ENCODE measurements at regions not wholly inside any gene's neighbourhood (a gene's known extent, or its start where the extent isn't known, plus 50 kb on each side); places are given as distances from the start of the nearest gene placed in this dataset.

DNA sequence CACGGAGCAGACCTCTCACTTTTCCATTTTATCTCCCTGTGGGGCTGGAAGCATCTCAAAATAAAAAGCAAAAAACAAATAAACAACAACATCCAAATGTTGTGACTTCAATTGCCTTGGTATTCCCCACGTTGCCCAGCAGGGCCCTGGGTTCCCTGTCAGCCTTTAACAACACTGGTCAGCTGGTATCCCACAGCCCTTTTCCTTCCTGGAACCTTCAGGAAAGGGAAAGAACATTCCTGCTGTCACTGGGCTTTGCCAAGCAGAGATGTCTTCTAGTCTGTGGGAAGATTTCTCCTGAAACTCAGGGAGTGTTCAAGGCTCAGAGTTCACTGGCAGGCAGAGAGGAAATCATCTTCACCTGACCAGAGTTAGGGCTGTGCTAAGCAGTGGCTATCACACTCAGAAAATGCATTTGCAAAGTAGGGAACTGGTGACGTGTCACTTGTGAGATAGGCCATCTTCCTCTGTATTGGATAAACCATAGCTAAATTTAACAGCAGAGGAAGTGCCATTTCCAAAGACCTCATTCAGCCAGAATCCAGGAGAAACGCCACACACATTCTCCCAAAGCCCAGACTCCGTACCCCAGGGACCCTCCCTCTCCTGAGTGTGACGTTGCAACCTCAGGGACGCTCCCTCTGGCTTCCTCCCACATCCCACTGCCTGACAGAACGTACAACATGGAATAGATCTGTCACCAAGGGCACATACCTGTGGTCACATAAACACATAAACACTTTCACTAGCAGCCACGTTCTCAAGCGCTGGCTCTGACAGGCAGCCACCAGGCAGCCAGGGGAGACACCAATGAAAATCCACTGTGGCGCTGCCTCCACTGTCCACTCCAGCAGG is 274.0 kb upstream of the DAPK1 start:
- Histone ChIP-seq H3K9me1 (ENCODE audit: control insufficient read depth, extremely low read depth, insufficient read depth, low read length) (no peaks in the 10 kb centered on the region), H3K36me3 (ENCODE audit: control insufficient read depth in 2 of 2, extremely low read depth in 1 of 2, insufficient read depth in 2 of 2, low read length in 2 of 2) (no peaks in the 10 kb centered on the region), H3K4me3 (ENCODE audit: control insufficient read depth in 2 of 3, extremely low read depth in 1 of 3, insufficient read depth in 2 of 3, low read depth in 1 of 3, low read length in 3 of 3) (no peak overlapping the region), H3K4me1 (ENCODE audit: control insufficient read depth, extremely low read depth, insufficient read depth, low read length) (no peaks in the 10 kb centered on the region), H2AFZ (ENCODE audit: control insufficient read depth, low read length) (no peak overlapping the region), H3K27me3 (ENCODE audit: control insufficient read depth, extremely low read depth, insufficient read depth, low read length) (no peaks in the 10 kb centered on the region), H3K4me2 (ENCODE audit: control insufficient read depth, extremely low read depth, insufficient read depth, low read depth, low read length) (no peak overlapping the region), H4K20me1 (ENCODE audit: control insufficient read depth, extremely low read depth, insufficient read depth, low read length) (no peaks in the 10 kb centered on the region), H3K79me2 (ENCODE audit: control insufficient read depth, insufficient read depth, low read length) (no peaks in the 10 kb centered on the region), H3K9me3 (ENCODE audit: control insufficient read depth, low read depth, low read length) (no peaks in the 10 kb centered on the region), H3K27ac (ENCODE audit: control insufficient read depth, insufficient read depth, low read length) (no peak overlapping the region), H3K9ac (ENCODE audit: control insufficient read depth, extremely low read depth, insufficient read depth, low read length) (no peak overlapping the region)
- peak; percentile 13 for FAIRE-seq
- DNase-seq (ENCODE audit: low read depth, low spot score), result no peak
- TF ChIP-seq EZH2 (IDR thresholded peaks at IDR 0.05; ENCODE audit: low read length), result no peak
- TF ChIP-seq, protein P1, sequence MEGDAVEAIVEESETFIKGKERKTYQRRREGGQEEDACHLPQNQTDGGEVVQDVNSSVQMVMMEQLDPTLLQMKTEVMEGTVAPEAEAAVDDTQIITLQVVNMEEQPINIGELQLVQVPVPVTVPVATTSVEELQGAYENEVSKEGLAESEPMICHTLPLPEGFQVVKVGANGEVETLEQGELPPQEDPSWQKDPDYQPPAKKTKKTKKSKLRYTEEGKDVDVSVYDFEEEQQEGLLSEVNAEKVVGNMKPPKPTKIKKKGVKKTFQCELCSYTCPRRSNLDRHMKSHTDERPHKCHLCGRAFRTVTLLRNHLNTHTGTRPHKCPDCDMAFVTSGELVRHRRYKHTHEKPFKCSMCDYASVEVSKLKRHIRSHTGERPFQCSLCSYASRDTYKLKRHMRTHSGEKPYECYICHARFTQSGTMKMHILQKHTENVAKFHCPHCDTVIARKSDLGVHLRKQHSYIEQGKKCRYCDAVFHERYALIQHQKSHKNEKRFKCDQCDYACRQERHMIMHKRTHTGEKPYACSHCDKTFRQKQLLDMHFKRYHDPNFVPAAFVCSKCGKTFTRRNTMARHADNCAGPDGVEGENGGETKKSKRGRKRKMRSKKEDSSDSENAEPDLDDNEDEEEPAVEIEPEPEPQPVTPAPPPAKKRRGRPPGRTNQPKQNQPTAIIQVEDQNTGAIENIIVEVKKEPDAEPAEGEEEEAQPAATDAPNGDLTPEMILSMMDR (optimal IDR thresholded peaks at IDR 0.05 in 1 of 3, IDR thresholded peaks at IDR 0.05 in 1 of 3, conservative IDR thresholded peaks at IDR 0.05 in 1 of 3; ENCODE audit: extremely low read depth in 1 of 3, insufficient read depth in 2 of 3, low read length in 3 of 3), result no peak
- dilution Hi-C loops (cut with MboI; ENCODE audit: extremely low pct_ligation_motif_present, low sequenced_read_pairs), result no loop called here

DNA sequence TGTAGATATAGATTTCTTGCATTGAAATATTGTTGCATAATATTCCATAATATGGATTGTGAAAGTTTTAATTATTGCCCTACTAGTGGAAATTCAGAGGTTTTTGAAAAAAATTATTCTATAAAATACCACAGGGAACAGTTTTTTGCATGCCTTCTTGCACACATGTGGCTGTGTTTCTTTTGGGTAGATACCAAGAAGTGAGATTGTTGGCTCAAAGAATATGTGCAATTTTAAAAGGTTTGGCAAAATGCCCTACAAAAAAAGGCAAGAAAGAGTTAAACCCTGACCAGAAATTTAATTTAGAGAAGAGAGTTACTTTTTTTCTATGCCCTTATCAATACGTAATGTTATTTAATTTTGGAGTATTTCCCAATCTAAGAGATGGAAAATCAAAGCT is 270.8 kb upstream of the DAPK1 start:
- TF ChIP-seq, protein P1 (optimal IDR thresholded peaks at IDR 0.05 in 1 of 3, IDR thresholded peaks at IDR 0.05 in 1 of 3, conservative IDR thresholded peaks at IDR 0.05 in 1 of 3; ENCODE audit: extremely low read depth in 1 of 3, insufficient read depth in 2 of 3, low read length in 3 of 3), result no peak
- TF ChIP-seq EZH2 (IDR thresholded peaks at IDR 0.05; ENCODE audit: low read length), result no peak
- dilution Hi-C loops (cut with MboI; ENCODE audit: extremely low pct_ligation_motif_present, low sequenced_read_pairs), result no loop called here

More for the DNA sequence above, 270.8 kb upstream of the DAPK1 start:
- H4K20me1 ChIP-seq (ENCODE audit: control insufficient read depth, extremely low read depth, insufficient read depth, low read length), result no peaks in the 10 kb centered on the region
- H3K27me3 ChIP-seq (ENCODE audit: control insufficient read depth, extremely low read depth, insufficient read depth, low read length), result no peaks in the 10 kb centered on the region
- no peaks in the 10 kb centered on the region for H3K79me2 ChIP-seq (ENCODE audit: control insufficient read depth, insufficient read depth, low read length)
- no peaks in the 10 kb centered on the region for H3K4me1 ChIP-seq (ENCODE audit: control insufficient read depth, extremely low read depth, insufficient read depth, low read length)
- H3K4me3 ChIP-seq (ENCODE audit: control insufficient read depth in 2 of 3, extremely low read depth in 1 of 3, insufficient read depth in 2 of 3, low read depth in 1 of 3, low read length in 3 of 3), result no peak overlapping the region
- no peaks in the 10 kb centered on the region for H3K9me1 ChIP-seq (ENCODE audit: control insufficient read depth, extremely low read depth, insufficient read depth, low read length)
- DNase-seq (ENCODE audit: low read depth, low spot score) (no peak), FAIRE-seq (no peak)
- no peak overlapping the region for H3K4me2 ChIP-seq (ENCODE audit: control insufficient read depth, extremely low read depth, insufficient read depth, low read depth, low read length)
- no peaks in the 10 kb centered on the region for H3K9me3 ChIP-seq (ENCODE audit: control insufficient read depth, low read depth, low read length)
- H3K27ac ChIP-seq (ENCODE audit: control insufficient read depth, insufficient read depth, low read length), result no peak overlapping the region
- no peak overlapping the region for H3K9ac ChIP-seq (ENCODE audit: control insufficient read depth, extremely low read depth, insufficient read depth, low read length)
- no peak overlapping the region for H2AFZ ChIP-seq (ENCODE audit: control insufficient read depth, low read length)
- H3K36me3 ChIP-seq (ENCODE audit: control insufficient read depth in 2 of 2, extremely low read depth in 1 of 2, insufficient read depth in 2 of 2, low read length in 2 of 2), result no peaks in the 10 kb centered on the region
